K562 (cell line): ENCODE measurements at regions not wholly inside any gene's neighbourhood (a gene's known extent, or its start where the extent isn't known, plus 50 kb on each side); places are given as distances from the start of the nearest gene placed in this dataset.

Experiments
- CEBPZ ChIP-seq: fragments of 150-350 bp; IDR thresholded peaks from 2 replicates; pipeline ENCODE4 v1.6.1; 2014; ENCODE audit warnings: low read depth, mild to moderate bottlenecking, low read length, borderline replicate concordance
- CREBBP ChIP-seq: IDR thresholded peaks from one replicate; pipeline ENCODE4 v1.6.1; 2012; ENCODE audit warnings: low read depth, mild to moderate bottlenecking, control low read depth, inconsistent platforms, low read length
- DPF2 ChIP-seq: fragments of 450-650 bp; IDR thresholded peaks from 2 replicates; pipeline ENCODE4 v1.6.1; 2016
- ERF ChIP-seq: fragments of 450-650 bp; formaldehyde crosslinking; IDR thresholded peaks from 2 replicates; pipeline ENCODE4 v1.4.0; 2020; ENCODE audit warnings: mild to moderate bottlenecking, mixed read lengths
- GABPB2 ChIP-seq: fragments of 250-450 bp; sonication (Bioruptor Pico); conservative IDR thresholded peaks from 2 replicates; pipeline ENCODE4 v1.5.1; 2021; ENCODE audit warnings: mild to moderate bottlenecking
- NFE2L1 ChIP-seq: fragments of 450-650 bp; IDR thresholded peaks from 2 replicates; pipeline ENCODE4 v1.6.1; 2016; ENCODE audit warnings: missing genetic modification characterization, low read depth, mild to moderate bottlenecking, missing compliant biosample characterization, moderate library complexity, borderline replicate concordance
- NR2F6 ChIP-seq: fragments of 450-650 bp; formaldehyde crosslinking; IDR thresholded peaks from 2 replicates; pipeline ENCODE4 v1.4.0; 2020; ENCODE audit warnings: mild to moderate bottlenecking
- PURB ChIP-seq: sonication (generic); formaldehyde crosslinking; IDR thresholded peaks from 2 replicates; pipeline ENCODE4 v1.9.0; 2021; ENCODE audit warnings: low read depth, mild to moderate bottlenecking, missing genetic modification reagents
- SIN3B ChIP-seq: fragments of 450-650 bp; IDR thresholded peaks from 2 replicates; pipeline ENCODE4 v1.6.1; 2017; ENCODE audit warnings: low read depth, mild to moderate bottlenecking, moderate library complexity
- TAF7 ChIP-seq: fragments of 450-650 bp; IDR thresholded peaks from 2 replicates; pipeline ENCODE4 v1.6.1; 2016; ENCODE audit warnings: missing genetic modification characterization, missing compliant biosample characterization
- TEAD2 ChIP-seq: fragments of 450-650 bp; IDR thresholded peaks from 2 replicates; pipeline ENCODE4 v1.6.1; 2016; ENCODE audit warnings: missing genetic modification characterization, control low read depth, missing compliant biosample characterization
- TOE1 ChIP-seq, 2 experiments: fragments of 450-650 bp in 1 of 2; sonication (generic) in 1 of 2; formaldehyde crosslinking in 1 of 2; IDR thresholded peaks; 2 replicates each; pipeline versions ENCODE4 v1.7.1 to v1.8.0; 2016 to 2022; ENCODE audit warnings: borderline replicate concordance in 2 of 2, mild to moderate bottlenecking in 2 of 2, antibody characterized with exemption in 1 of 2, inconsistent platforms in 1 of 2, low read depth in 1 of 2, missing genetic modification reagents in 1 of 2, moderate library complexity in 1 of 2
- ZKSCAN3 ChIP-seq: fragments of 250-450 bp; sonication (Bioruptor Pico); IDR thresholded peaks from 2 replicates; pipeline ENCODE4 v1.4.0; 2020
- ZNF668 ChIP-seq: fragments of 250-450 bp; sonication (Bioruptor Pico); IDR thresholded peaks from 2 replicates; pipeline ENCODE4 v1.8.0; 2022; ENCODE audit warnings: mild to moderate bottlenecking, inconsistent platforms
- TF ChIP-seq, protein P1 (sequence below): fragments of 450-650 bp; IDR thresholded peaks from 2 replicates; pipeline ENCODE4 v1.6.1; 2017; ENCODE audit warnings: antibody characterized with exemption, mild to moderate bottlenecking
- TF ChIP-seq, protein P2 (sequence below): sonication (generic); formaldehyde crosslinking; IDR thresholded peaks from 2 replicates; pipeline ENCODE4 v1.8.0; 2022; ENCODE audit warnings: mild to moderate bottlenecking, missing genetic modification reagents
- TF ChIP-seq, protein P3 (sequence below): IDR thresholded peaks from 2 replicates; pipeline ENCODE4 v1.6.1; 2011; ENCODE audit warnings: borderline replicate concordance, low read depth, mild to moderate bottlenecking, moderate library complexity, low read length; ENCODE audit not compliant: insufficient read depth, poor library complexity, severe bottlenecking

DNA sequence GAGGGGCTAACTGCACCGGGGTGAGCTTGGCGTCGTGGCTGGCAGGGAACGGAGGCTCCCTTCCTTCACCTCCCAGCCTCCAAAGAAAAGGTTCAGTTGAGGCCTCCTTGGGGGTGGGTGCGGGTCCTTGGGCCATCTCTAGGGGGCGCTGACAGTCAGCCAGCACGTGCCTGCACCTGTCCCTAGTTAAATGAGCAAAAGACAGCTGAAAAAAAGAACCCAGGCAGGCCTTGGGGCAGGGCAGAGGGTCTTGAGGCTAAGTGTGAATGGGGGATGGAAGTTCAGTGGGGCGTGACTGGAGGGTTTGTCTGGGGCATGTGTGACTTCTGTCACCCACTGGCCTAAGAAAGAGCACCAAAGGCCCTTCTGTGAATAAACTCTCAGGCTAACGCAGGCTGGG, 56.4 kb downstream of the ZFP36L2 start (continued):
- TF ChIP-seq TOE1 (IDR thresholded peaks at IDR 0.05; ENCODE audit: borderline replicate concordance) (peak; percentile 51; the same call in 1 of the 2 replicates), TOE1 (CRISPR knock-in tag; IDR thresholded peaks at IDR 0.05; ENCODE audit: borderline replicate concordance, low read depth) (no peak), TEAD2 (no peak), SIN3B (no peak), NFE2L1 (tag) (no peak), ZNF668 (no peak), TAF7 (tag) (no peak), GABPB2 (CRISPR knock-in tag) (no peak), ZKSCAN3 (CRISPR knock-in tag) (no peak), CREBBP (no peak), CEBPZ (no peak), DPF2 (peak; percentile 37; the same call in 1 of the 2 replicates), PURB (no peak), ERF (no peak), NR2F6 (CRISPR knock-in tag) (no peak)
- TF ChIP-seq, protein P1, sequence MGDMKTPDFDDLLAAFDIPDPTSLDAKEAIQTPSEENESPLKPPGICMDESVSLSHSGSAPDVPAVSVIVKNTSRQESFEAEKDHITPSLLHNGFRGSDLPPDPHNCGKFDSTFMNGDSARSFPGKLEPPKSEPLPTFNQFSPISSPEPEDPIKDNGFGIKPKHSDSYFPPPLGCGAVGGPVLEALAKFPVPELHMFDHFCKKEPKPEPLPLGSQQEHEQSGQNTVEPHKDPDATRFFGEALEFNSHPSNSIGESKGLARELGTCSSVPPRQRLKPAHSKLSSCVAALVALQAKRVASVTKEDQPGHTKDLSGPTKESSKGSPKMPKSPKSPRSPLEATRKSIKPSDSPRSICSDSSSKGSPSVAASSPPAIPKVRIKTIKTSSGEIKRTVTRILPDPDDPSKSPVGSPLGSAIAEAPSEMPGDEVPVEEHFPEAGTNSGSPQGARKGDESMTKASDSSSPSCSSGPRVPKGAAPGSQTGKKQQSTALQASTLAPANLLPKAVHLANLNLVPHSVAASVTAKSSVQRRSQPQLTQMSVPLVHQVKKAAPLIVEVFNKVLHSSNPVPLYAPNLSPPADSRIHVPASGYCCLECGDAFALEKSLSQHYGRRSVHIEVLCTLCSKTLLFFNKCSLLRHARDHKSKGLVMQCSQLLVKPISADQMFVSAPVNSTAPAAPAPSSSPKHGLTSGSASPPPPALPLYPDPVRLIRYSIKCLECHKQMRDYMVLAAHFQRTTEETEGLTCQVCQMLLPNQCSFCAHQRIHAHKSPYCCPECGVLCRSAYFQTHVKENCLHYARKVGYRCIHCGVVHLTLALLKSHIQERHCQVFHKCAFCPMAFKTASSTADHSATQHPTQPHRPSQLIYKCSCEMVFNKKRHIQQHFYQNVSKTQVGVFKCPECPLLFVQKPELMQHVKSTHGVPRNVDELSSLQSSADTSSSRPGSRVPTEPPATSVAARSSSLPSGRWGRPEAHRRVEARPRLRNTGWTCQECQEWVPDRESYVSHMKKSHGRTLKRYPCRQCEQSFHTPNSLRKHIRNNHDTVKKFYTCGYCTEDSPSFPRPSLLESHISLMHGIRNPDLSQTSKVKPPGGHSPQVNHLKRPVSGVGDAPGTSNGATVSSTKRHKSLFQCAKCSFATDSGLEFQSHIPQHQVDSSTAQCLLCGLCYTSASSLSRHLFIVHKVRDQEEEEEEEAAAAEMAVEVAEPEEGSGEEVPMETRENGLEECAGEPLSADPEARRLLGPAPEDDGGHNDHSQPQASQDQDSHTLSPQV = peak; percentile 87
- TF ChIP-seq, protein P2, sequence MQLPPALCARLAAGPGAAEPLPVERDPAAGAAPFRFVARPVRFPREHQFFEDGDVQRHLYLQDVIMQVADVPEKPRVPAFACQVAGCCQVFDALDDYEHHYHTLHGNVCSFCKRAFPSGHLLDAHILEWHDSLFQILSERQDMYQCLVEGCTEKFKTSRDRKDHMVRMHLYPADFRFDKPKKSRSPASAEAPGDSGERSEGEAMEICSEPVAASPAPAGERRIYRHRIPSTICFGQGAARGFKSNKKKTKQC = no peak
- TF ChIP-seq, protein P3, sequence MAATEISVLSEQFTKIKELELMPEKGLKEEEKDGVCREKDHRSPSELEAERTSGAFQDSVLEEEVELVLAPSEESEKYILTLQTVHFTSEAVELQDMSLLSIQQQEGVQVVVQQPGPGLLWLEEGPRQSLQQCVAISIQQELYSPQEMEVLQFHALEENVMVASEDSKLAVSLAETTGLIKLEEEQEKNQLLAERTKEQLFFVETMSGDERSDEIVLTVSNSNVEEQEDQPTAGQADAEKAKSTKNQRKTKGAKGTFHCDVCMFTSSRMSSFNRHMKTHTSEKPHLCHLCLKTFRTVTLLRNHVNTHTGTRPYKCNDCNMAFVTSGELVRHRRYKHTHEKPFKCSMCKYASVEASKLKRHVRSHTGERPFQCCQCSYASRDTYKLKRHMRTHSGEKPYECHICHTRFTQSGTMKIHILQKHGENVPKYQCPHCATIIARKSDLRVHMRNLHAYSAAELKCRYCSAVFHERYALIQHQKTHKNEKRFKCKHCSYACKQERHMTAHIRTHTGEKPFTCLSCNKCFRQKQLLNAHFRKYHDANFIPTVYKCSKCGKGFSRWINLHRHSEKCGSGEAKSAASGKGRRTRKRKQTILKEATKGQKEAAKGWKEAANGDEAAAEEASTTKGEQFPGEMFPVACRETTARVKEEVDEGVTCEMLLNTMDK = no peak
